Uterus (tissue), 2 donors: ENCODE measurements at regions not wholly inside any gene's neighbourhood (a gene's known extent, or its start where the extent isn't known, plus 50 kb on each side); places are given as distances from the start of the nearest gene placed in this dataset.

Experiments used
- POLR2A ChIP-seq, 2 donors: fragments of 450-650 bp; IDR thresholded peaks; one replicate each; pipeline ENCODE4 v1.6.1; 2016; ENCODE audit warnings: antibody characterized with exemption in 2 of 2, mild to moderate bottlenecking in 1 of 2, moderate library complexity in 1 of 2
- TF ChIP-seq, protein P1 (sequence below), 4 experiments: fragments of 200-600 bp in 2 of 4; fragments of 450-650 bp in 2 of 4; sonication (generic) in 2 of 4; IDR thresholded peaks; one replicate each; pipeline ENCODE4 v1.5.1; 2016 to 2019; ENCODE audit warnings: antibody characterized with exemption in 4 of 4, mild to moderate bottlenecking in 2 of 4, moderate library complexity in 1 of 4

DNA sequence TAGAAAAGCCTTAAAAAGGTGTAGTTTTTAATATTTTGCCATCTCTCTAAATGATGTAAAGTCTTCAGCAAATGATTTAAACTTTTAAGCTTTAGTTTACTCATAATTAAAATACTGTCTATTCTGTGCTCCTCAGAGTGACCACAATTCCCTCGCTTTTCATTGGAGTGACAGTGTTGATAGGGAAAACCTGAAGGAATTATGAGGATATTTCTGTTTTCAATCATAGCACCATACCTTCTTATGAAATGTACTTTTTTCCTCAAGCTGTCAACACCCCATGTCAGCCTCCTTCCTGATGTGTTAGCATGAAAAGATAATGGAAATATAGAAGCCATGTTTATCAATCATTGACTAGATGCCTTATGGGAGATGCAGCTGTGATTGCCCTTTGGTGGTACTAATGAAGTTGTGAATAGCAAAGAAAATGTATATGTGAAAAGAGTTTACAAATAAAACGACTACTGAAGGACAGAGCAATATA lies 145.4 kb upstream of the EYS start:
- TF ChIP-seq, protein P1, sequence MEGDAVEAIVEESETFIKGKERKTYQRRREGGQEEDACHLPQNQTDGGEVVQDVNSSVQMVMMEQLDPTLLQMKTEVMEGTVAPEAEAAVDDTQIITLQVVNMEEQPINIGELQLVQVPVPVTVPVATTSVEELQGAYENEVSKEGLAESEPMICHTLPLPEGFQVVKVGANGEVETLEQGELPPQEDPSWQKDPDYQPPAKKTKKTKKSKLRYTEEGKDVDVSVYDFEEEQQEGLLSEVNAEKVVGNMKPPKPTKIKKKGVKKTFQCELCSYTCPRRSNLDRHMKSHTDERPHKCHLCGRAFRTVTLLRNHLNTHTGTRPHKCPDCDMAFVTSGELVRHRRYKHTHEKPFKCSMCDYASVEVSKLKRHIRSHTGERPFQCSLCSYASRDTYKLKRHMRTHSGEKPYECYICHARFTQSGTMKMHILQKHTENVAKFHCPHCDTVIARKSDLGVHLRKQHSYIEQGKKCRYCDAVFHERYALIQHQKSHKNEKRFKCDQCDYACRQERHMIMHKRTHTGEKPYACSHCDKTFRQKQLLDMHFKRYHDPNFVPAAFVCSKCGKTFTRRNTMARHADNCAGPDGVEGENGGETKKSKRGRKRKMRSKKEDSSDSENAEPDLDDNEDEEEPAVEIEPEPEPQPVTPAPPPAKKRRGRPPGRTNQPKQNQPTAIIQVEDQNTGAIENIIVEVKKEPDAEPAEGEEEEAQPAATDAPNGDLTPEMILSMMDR (IDR thresholded peaks at IDR 0.05): no peak
- no peak for TF ChIP-seq POLR2A (IDR thresholded peaks at IDR 0.05)
